GM18519 (cell line): ENCODE measurements at regions not wholly inside any gene's neighbourhood (a gene's known extent, or its start where the extent isn't known, plus 50 kb on each side); places are given as distances from the start of the nearest gene placed in this dataset.
"Not testable (repeated sequence)": the region's sequence is repeated elsewhere in the genome, so short reads cannot be mapped to it uniquely, and the experiment has no call there.

Source experiments
- ATAC-seq: cut with Tn5 transposase; IDR thresholded peaks from one replicate; pipeline ENCODE4 v1.9.1; 2021; ENCODE audit warnings: mild to moderate bottlenecking, moderate library complexity; ENCODE audit not compliant: unreplicated experiment, low FRiP score

GRCh38 chr16:13453325-13453724 is 466.6 kb upstream of the ERCC4 start:
- ATAC-seq: no peak

DNA sequence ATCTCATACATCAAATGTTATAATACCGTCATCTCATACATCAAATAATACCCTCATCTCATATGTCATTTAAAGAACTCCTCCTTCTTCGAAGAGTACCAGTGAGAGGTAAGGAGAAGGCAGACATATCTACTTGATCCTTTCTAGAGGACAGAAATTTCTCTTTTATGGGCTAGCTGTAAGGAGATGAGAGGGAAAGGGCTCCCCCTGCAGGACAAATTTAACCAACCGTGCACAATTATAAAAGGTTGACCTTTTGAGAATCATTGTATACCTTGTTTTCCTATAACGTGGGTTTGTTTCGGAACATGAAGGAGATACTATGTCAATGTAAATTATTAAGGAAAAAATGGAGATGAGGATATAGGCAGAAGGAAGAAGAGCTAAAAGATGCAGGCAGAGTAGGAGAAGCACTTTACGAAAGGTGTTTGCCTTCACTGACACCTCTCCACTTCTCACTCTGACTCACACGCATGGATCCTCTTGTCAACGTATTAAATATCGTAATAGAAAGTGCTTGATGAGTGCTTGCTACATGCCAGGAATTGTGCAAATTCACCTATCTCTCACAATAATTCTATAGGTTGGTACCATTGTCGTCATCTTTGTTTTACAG is 465.9 kb upstream of the ERCC4 start:
- ATAC-seq: no peak

DNA sequence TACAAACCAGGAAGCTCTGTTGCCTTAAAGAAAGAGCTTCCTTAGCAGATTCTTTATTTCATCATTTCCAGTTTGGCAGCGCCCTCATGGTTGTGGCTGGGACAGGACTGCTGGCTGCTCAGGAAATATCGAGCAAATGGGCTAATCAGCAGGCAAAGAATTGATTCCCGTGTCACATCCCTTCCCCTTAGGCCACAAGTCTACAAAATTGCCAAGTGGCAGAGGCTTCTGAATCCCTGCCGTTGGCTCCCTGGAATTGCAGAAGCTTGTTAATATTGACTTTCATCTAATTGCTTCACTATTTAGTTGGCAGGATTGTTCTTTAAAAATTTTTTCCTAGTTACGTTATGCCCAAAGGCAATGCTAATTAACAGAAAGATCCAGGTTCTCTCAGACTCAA is 456.3 kb upstream of the ERCC4 start:
- ATAC-seq: no peak

DNA sequence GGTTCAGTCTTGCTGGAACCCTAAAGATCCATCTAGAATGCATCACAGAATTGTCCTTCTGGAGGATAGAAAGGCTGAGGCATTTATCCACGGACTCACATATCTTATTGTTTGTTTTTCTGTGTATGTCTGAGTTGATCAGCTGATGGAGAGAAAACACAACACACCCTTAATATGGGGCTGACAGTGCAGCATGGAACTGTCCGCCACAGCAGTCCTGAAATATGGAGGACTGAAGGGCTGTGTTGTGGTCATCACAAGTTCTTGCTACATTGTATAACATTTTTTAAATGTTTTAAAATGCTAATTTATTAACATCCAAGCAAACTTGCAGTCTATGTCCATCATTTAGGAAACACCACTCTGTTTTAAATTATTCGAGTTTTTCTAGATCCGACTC is 448.9 kb upstream of the ERCC4 start:
- ATAC-seq: no peak

- no peak for ATAC-seq
These were observed 441.0 kb upstream of the ERCC4 start for GRCh38 chr16:13478991-13479390.

GRCh38 chr16:13479549-13479948 is 440.4 kb upstream of the ERCC4 start:
- ATAC-seq: no peak

GRCh38 chr16:13480801-13481200 is 439.2 kb upstream of the ERCC4 start:
- ATAC-seq: no peak

- no peak for ATAC-seq
These were observed 436.8 kb upstream of the ERCC4 start for GRCh38 chr16:13483121-13483520.

- ATAC-seq: not testable (repeated sequence)
These were observed 430.5 kb upstream of the ERCC4 start for GRCh38 chr16:13489416-13489815.

DNA sequence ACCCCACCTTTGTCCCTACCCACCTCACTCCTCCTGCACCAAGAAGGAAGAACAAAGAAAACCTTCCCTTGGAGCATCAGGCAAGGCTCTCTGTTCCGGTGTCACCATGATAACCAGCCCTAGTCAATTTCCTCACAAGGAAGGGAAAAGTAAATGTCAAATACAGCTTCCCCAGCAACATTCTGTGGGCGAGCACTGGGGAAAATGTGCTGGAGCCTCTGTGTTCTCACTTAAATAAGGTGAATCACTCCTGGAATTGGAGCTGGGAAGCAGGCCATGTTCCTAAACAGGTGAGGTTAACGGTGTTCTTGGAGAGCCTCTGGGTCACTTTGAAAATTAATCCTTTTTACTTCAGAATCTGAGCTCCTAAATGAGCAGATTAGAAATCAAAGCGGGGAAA is 427.9 kb upstream of the ERCC4 start:
- no peak for ATAC-seq

GRCh38 chr16:13503960-13504635 is 415.9 kb upstream of the ERCC4 start:
- ATAC-seq: no peak

DNA sequence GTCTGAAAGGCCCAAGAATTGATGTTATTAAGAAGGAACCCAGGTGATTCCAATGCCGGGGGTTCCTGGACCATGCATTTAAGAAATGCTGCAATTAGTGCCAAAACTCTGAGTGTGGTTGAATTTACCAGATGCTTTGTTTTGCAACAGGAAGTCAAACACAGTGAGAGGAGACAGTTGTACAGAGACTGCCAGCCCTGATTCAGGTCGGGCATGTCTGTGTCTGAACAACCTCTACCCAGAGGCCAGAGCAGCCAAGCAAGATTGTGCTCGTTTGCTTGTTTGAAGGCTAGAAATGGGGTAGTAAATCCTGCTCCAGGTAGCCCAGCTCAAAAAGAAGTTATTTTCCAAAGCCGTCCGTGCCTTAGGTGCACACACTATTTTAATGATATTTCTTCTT is 412.4 kb upstream of the ERCC4 start:
- ATAC-seq: no peak

DNA sequence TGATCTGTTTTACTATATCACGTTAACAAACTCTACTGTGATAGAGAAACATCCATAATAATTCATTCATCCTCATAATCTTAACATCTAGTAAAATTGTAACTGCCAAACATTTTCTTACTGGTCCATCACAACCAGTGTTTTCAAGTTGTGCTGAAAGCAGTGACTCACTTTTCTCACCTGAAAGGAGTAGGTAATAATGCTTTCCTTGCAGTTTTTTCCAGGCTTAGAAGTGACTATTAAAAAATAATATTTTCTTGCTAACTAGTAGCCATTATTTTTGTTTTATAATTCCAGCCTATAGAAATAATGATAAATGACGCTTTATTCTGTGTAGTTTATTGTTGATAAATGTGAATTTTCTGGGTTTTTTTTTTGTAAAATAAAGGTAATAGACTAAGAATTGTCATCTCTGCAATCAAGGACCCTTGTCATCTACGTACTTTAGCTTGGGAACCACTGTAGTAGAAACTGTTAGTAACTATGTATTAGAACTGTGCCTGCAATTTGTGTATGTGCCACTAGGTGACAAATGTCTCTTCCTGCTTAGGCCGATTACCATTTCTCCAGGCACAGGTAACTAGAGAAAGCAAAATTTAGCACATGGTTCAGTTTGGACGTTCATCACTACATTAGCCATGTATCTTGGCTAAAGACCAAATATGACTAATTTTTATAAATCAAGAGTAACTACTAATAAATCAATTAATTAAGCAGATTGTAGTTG is 409.4 kb upstream of the ERCC4 start:
- ATAC-seq: no peak

DNA sequence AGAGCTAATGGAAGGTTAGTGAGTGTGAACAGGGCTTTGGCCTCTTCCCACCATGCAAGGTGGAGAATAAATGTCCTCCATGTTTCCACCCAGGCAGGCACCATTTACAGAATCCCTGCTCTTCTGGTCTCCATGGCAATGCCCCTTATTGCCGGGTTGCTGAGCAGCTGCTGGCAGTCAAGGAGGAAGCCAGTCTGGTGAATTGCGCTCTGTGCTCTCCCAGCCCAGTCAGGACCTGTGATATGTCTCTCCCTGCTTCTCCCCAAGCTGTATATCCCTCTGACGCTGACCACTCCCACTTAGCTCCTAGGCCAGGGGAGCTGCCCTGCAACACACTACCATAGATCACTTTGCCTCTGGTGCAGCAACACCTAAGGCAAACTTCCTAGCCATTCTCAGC is 402.1 kb upstream of the ERCC4 start:
- ATAC-seq: no peak

DNA sequence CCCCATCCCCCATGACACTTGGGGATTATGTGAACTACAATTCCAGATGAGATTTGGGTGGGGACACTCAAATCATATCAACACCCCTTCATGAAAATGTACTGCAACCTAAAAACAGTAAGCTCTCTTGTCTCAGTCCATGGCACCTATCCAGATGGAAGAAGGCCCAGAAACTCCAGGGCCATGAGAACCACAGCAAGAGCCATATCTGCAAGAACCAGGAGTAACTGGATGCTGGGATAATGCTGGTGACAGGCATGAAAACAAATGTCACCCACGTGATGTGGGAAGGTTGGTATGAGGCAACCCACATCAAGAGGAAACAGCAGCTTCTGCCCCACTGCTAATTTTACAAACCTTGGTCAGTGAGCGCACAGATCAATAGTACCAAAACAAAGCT is 400.1 kb upstream of the ERCC4 start:
- no peak for ATAC-seq

DNA sequence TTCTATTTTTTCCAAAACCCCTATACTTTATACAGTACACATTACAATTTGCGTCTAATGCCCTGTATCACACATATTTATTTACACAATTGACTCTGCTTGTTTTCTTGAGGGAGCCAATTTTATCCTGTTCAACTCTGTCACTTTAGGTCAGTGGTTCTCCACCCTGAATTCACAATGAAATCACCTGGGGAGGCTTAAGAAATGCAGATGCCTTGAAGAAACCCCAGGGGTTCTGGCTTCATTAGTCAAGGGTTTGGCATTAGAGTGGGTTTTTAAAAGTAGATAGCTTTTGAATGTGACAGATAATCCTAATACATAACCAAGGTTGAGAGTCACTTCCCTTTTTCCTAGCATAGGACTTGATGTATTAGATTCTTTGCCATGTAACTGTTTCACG is 398.6 kb upstream of the ERCC4 start:
- ATAC-seq: no peak

DNA sequence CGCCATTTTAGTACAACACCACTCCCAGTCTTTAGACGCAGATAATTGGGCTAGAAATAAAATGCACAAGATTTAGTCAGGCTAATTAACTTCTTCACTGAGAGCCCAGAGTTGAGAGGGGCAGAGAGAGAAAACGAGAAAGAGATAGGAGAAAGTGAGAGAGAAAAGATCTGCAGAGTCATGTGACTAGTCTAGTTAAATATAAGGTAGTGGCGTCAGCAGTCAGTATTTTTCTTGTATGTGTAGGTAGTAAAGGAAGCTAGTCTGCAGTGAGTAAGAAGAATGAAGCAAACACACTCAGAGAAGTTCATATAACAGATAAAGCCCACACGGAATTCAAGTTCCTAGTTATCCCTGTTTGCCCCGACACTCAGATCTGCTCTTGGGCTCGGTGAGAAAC is 392.6 kb upstream of the ERCC4 start:
- no peak for ATAC-seq

GRCh38 chr16:13528691-13529090 is 391.3 kb upstream of the ERCC4 start:
- no peak for ATAC-seq

DNA sequence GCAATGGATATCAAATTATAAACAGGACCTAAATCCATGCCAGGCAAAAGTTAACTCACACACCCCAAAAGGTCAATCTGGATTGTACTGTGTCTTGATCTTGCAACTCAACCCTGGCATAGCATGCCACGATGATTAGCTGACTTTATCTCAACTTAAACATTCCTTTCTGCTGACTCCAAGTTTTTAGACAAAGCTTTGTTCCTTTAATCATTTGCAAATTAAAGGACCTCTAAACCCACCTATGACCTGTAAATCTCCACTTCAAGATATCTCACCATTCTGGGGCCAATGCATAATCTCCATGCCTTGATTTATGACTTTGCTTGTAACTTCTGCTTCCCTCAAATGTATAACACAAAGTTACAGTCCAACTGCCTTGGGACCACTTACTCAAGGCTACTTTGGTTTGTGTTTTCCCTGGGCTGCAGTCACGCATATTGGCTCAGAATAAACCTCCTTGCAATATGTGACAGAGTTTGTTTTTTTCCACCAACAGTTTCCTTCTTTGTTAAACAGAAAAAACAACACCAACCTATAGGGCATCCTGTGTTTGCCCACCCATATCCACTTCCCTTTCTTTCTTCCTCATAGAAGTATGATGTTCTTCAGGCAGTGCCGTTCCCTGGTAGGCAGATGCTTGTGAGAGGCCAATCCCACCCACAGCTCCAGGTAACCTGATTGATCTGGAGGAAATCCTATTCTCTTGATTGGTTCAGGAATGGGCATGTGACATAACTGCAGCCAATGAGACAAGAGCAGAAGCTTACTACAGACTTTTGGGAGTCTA is 390.6 kb upstream of the ERCC4 start:
- ATAC-seq: no peak

DNA sequence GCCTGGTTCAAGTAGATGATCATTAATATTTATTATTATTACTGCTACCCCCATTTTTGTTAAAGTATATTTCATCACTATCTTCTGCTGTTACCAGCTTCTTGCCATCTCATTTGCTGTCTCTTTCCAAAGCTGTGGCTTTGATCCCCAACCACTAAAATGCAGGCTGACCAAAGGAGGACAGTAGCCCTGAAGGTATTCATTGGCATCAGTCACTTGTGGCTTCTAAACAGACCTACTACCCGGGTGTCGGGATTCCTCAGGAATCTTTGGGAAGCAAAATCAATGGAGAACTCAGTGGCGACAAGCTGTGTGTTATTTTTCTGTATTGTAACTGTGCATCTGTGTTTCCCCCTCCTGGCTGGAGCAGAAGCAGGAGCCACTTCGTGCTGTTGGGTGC is 379.2 kb upstream of the ERCC4 start:
- no peak for ATAC-seq

GRCh38 chr16:13542284-13542683 is 377.7 kb upstream of the ERCC4 start:
- ATAC-seq: no peak
